BJ (cell line): ENCODE measurements at regions not wholly inside any gene's neighbourhood (a gene's known extent, or its start where the extent isn't known, plus 50 kb on each side); places are given as distances from the start of the nearest gene placed in this dataset.

Experiments used
- CTCF ChIA-PET: fragments of 350-600 bp; formaldehyde crosslinking; extraction: SDS; loops from one replicate; lab custom pipeline; 2021; ENCODE audit warnings: antibody characterized with exemption, inconsistent platforms; lab: Yijun Ruan, JAX
- POLR2A ChIA-PET: fragments of 300-600 bp; sonication (Branson Sonifier 250); formaldehyde crosslinking; extraction: SDS; loops from one replicate; lab custom pipeline; 2021; ENCODE audit warnings: antibody characterized with exemption; lab: Charles Lee
- DNase-seq: peaks from one replicate; pipeline ENCODE4 v3.0.0-alpha.2; 2011; ENCODE audit warnings: low read depth
- H3K27me3 ChIP-seq: 2 replicates; pipeline ENCODE4 v1.6.0; 2011; ENCODE audit warnings: low read length; ENCODE audit not compliant: control insufficient read depth, insufficient read depth
- H3K36me3 ChIP-seq: 2 replicates; pipeline ENCODE4 v1.5.1; 2011; ENCODE audit warnings: low read length; ENCODE audit not compliant: control insufficient read depth, insufficient read depth
- H3K4me3 ChIP-seq: 2 replicates; pipeline ENCODE4 v1.5.1; 2011; ENCODE audit warnings: low read depth, mild to moderate bottlenecking, control low read depth, low read length
- TF ChIP-seq, protein P1 (sequence below): IDR thresholded peaks from 2 replicates; pipeline ENCODE4 v1.5.1; 2011; ENCODE audit warnings: low read depth, mild to moderate bottlenecking, control low read depth, inconsistent platforms, low read length, moderate library complexity; ENCODE audit not compliant: insufficient read depth

DNA sequence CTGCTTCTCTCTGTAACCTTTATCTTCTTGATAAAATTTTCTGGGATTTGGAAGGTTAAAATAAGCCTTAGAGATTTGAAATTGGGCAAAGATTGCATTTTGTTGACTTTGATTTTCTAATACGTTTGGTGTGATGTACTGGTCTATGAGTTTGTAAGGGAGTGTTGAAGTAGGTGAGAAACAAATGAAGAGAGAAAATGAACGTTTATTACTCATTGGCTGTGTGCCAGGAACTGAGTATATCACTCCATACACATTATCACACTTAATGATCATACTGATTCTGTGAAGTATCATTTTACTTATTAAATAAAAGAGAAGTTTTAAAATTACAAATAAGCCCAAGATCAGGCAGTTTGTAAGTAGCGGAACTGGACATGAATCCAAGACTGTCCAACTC, 795.1 kb upstream of the ZEB2 start:
- TF ChIP-seq, protein P1, sequence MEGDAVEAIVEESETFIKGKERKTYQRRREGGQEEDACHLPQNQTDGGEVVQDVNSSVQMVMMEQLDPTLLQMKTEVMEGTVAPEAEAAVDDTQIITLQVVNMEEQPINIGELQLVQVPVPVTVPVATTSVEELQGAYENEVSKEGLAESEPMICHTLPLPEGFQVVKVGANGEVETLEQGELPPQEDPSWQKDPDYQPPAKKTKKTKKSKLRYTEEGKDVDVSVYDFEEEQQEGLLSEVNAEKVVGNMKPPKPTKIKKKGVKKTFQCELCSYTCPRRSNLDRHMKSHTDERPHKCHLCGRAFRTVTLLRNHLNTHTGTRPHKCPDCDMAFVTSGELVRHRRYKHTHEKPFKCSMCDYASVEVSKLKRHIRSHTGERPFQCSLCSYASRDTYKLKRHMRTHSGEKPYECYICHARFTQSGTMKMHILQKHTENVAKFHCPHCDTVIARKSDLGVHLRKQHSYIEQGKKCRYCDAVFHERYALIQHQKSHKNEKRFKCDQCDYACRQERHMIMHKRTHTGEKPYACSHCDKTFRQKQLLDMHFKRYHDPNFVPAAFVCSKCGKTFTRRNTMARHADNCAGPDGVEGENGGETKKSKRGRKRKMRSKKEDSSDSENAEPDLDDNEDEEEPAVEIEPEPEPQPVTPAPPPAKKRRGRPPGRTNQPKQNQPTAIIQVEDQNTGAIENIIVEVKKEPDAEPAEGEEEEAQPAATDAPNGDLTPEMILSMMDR: no peak
- Histone ChIP-seq H3K4me3 (no peak overlapping the region), H3K36me3 (no peaks in the 10 kb centered on the region), H3K27me3 (no peaks in the 10 kb centered on the region)
- ChIA-PET CTCF (no interaction called here), POLR2A (no interaction called here)
- no peak for DNase-seq

DNA sequence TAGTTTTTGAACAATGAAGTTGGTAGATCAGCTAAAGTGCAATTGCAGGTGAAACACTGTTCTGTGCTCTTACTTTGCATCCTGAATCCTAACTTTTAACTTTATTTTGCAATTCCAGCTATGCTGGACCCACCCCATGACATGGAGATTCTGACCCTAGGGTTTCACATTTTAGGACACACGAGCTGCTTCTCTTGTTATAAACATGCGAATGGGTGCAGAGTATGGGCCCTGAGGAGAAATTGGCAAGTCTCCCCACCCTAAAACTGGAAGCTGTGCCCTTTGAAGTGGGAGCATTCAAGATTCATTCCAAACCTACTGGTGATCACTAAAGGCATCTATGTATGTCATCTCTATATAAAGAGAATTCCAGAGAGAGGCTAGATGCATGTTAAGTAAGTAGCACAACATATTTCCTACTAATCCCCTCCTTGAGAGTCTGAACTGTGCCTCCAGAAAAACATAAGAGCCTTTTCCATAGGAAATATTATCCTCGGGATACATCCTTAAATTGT, 794.3 kb upstream of the ZEB2 start:
- Histone ChIP-seq H3K4me3 (no peak overlapping the region), H3K27me3 (no peaks in the 10 kb centered on the region), H3K36me3 (no peaks in the 10 kb centered on the region)
- TF ChIP-seq, protein P1: no peak
- CTCF ChIA-PET: no interaction called here
- POLR2A ChIA-PET: no interaction called here
- DNase-seq: no peak

DNA sequence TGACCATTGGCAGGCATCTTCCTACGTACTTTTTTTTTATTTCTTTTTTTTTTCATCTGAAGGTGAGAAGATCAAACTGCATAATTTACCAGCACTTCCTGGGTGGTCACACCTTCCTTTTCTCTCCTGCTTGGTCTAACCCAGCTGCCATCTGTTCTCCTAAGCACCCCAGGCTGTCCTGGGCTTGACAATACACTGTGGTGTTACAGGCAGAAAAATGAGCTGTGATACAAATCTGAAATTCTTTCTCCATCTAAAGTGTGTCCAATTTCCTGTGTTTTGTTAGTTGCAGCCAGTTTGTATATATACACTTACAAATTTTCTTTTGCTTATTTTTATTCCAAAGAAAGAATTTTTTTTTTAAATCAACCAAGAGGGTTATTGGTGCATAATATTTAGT, 786.0 kb upstream of the ZEB2 start:
- Histone ChIP-seq H3K27me3 (no peaks in the 10 kb centered on the region), H3K36me3 (no peaks in the 10 kb centered on the region), H3K4me3 (no peak overlapping the region)
- ChIA-PET CTCF (interaction anchor here (1.2 kb wide), 1 partner anchor 10 kb away, joined by 3 read pairs; no protein-coding TSS in a partner anchor), POLR2A (no interaction called here)
- no peak for DNase-seq
- TF ChIP-seq, protein P1: no peak

DNA sequence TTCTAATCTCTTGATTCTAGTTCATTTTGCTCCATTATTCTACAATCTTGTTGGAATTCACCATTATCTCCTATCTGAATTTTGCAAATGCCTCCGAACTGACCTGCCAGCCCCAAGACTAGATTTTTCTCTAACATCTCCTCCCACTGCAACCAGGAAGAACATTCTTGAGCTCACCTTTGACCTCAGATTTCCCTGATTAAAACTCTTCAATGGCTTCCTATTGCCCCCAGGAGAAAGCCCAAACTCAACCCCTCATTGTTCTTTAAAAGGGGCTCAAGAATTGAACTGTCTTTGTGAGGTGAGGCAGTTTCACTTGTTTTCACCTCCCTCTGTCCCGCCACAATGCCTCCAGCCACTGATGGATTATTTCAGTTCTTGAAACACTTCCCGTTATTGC, 784.6 kb upstream of the ZEB2 start:
- TF ChIP-seq, protein P1: no peak
- ChIA-PET POLR2A (no interaction called here), CTCF (no interaction called here)
- no peak for DNase-seq
- H3K4me3 ChIP-seq: no peak overlapping the region
- no peaks in the 10 kb centered on the region for H3K27me3 ChIP-seq
- H3K36me3 ChIP-seq: no peaks in the 10 kb centered on the region

DNA sequence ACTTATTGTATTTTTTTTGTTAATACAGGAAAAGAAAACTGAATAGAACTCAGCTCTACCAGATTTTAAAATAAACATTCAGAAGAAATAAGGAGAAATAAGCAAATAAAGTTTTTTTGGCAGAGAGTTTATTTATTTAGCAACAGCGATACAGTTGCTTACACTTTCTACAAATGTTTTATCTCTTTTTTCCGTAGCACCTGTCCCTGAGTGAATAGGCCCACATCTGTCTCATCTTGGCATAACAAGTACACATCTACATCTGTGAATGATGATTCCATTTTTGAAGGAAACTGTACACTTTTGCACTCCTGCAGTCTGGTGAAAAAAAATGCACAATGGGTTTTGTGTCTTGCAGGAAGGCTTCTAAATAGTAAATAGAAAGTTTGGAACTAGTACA, 783.6 kb upstream of the ZEB2 start:
- DNase-seq: no peak
- TF ChIP-seq, protein P1: no peak
- no peak overlapping the region for H3K4me3 ChIP-seq
- POLR2A ChIA-PET: no interaction called here
- no peaks in the 10 kb centered on the region for H3K36me3 ChIP-seq
- no peaks in the 10 kb centered on the region for H3K27me3 ChIP-seq
- CTCF ChIA-PET: no interaction called here
